Panc1 (cell line): ENCODE measurements at regions not wholly inside any gene's neighbourhood (a gene's known extent, or its start where the extent isn't known, plus 50 kb on each side); places are given as distances from the start of the nearest gene placed in this dataset.

Experiments used
- CTCF ChIP-seq: fragments of 450-650 bp; IDR thresholded peaks from 2 replicates; pipeline ENCODE4 v1.5.1; 2017; ENCODE audit warnings: mild to moderate bottlenecking
- SIN3A ChIP-seq: IDR thresholded peaks from 2 replicates; pipeline ENCODE4 v1.6.1; 2012; ENCODE audit warnings: low read depth, mild to moderate bottlenecking, low read length, moderate library complexity, borderline replicate concordance; ENCODE audit not compliant: insufficient read depth
- TCF7L2 ChIP-seq: IDR thresholded peaks from 2 replicates; pipeline ENCODE4 v1.6.1; 2011; ENCODE audit warnings: mild to moderate bottlenecking, low read depth, low read length, inconsistent platforms

- TF ChIP-seq CTCF (no peak), TCF7L2 (no peak), SIN3A (no peak)
These were observed 246.9 kb upstream of the PARD3B start for GRCh38 chr2:204298404-204298803.
